ENCODE measurements at regions not wholly inside any gene's neighbourhood (a gene's known extent, or its start where the extent isn't known, plus 50 kb on each side); places are given as distances from the start of the nearest gene placed in this dataset.

- TF ChIP-seq, protein P1, sequence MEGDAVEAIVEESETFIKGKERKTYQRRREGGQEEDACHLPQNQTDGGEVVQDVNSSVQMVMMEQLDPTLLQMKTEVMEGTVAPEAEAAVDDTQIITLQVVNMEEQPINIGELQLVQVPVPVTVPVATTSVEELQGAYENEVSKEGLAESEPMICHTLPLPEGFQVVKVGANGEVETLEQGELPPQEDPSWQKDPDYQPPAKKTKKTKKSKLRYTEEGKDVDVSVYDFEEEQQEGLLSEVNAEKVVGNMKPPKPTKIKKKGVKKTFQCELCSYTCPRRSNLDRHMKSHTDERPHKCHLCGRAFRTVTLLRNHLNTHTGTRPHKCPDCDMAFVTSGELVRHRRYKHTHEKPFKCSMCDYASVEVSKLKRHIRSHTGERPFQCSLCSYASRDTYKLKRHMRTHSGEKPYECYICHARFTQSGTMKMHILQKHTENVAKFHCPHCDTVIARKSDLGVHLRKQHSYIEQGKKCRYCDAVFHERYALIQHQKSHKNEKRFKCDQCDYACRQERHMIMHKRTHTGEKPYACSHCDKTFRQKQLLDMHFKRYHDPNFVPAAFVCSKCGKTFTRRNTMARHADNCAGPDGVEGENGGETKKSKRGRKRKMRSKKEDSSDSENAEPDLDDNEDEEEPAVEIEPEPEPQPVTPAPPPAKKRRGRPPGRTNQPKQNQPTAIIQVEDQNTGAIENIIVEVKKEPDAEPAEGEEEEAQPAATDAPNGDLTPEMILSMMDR (IDR thresholded peaks at IDR 0.05; ENCODE audit: poor library complexity, severe bottlenecking), result no peak
- TF ChIP-seq REST (IDR thresholded peaks at IDR 0.05; ENCODE audit: borderline replicate concordance), result no peak
These were observed 80.4 kb upstream of the RASGEF1B start for GRCh38 chr4:81552086-81552485.
